Loucy (cell line): ENCODE measurements at regions not wholly inside any gene's neighbourhood (a gene's known extent, or its start where the extent isn't known, plus 50 kb on each side); places are given as distances from the start of the nearest gene placed in this dataset.

Source experiments
- H2AFZ ChIP-seq: fragments of 200-600 bp; sonication (generic); 2 replicates; pipeline ENCODE4 v1.6.0; 2016; ENCODE audit warnings: antibody characterized with exemption, mild to moderate bottlenecking, low read length, moderate library complexity
- H3F3A ChIP-seq: fragments of 200-600 bp; 2 replicates; pipeline ENCODE4 v1.6.0; 2016; ENCODE audit warnings: antibody characterized with exemption, low read depth, mild to moderate bottlenecking
- H3K27me3 ChIP-seq: fragments of 200-600 bp; sonication (generic); 2 replicates; pipeline ENCODE4 v1.6.1; 2014; ENCODE audit warnings: low read length, mild to moderate bottlenecking; ENCODE audit not compliant: insufficient read depth, poor library complexity, severe bottlenecking
- H3K36me3 ChIP-seq: fragments of 200-600 bp; sonication (generic); 2 replicates; pipeline ENCODE4 v1.6.1; 2016; ENCODE audit warnings: low read length; ENCODE audit not compliant: insufficient read depth
- H3K4me1 ChIP-seq: fragments of 200-600 bp; sonication (generic); 2 replicates; pipeline ENCODE4 v1.5.1; 2014; ENCODE audit warnings: low read length, mild to moderate bottlenecking; ENCODE audit not compliant: insufficient read depth, poor library complexity, severe bottlenecking
- H3K4me2 ChIP-seq: fragments of 200-600 bp; sonication (generic); 2 replicates; pipeline ENCODE4 v1.6.0; 2014; ENCODE audit warnings: antibody characterized with exemption, low read length, low read depth, mild to moderate bottlenecking; ENCODE audit not compliant: poor library complexity, severe bottlenecking
- H3K4me3 ChIP-seq: fragments of 200-600 bp; sonication (generic); 2 replicates; pipeline ENCODE4 v1.5.1; 2014; ENCODE audit warnings: low read length, mild to moderate bottlenecking, mixed read lengths; ENCODE audit not compliant: poor library complexity, severe bottlenecking
- H3K79me2 ChIP-seq: fragments of 200-600 bp; sonication (generic); 2 replicates; pipeline ENCODE4 v1.6.1; 2014; ENCODE audit warnings: low read length; ENCODE audit not compliant: insufficient read depth
- H3K9ac ChIP-seq: fragments of 200-600 bp; sonication (generic); 2 replicates; pipeline ENCODE4 v1.6.0; 2014; ENCODE audit warnings: mild to moderate bottlenecking, low read depth, low read length, moderate library complexity; ENCODE audit not compliant: poor library complexity, severe bottlenecking
- H3K9me2 ChIP-seq: fragments of 200-600 bp; sonication (generic); replicated peaks from 2 replicates; pipeline ENCODE4 v1.6.1; 2016; ENCODE audit warnings: low read depth, low read length, mixed read lengths
- H3K9me3 ChIP-seq: fragments of 200-600 bp; sonication (generic); 2 replicates; pipeline ENCODE4 v1.6.1; 2014; ENCODE audit warnings: mild to moderate bottlenecking, antibody characterized with exemption, low read length, low read depth; ENCODE audit not compliant: insufficient read depth
- H4K20me1 ChIP-seq: fragments of 200-600 bp; sonication (generic); 2 replicates; pipeline ENCODE4 v1.6.0; 2014; ENCODE audit warnings: antibody characterized with exemption, low read length, mild to moderate bottlenecking; ENCODE audit not compliant: insufficient read depth, poor library complexity, severe bottlenecking
- EZH2phosphoT487 ChIP-seq: fragments of 200-600 bp; IDR thresholded peaks from 2 replicates; pipeline ENCODE4 v1.6.1; 2018; ENCODE audit warnings: antibody characterized with exemption, mild to moderate bottlenecking, moderate library complexity, borderline replicate concordance
- TF ChIP-seq, protein P1 (sequence below): fragments of 200-600 bp; sonication (generic); conservative IDR thresholded peaks from 2 replicates; pipeline ENCODE4 v1.5.1; 2014; ENCODE audit warnings: mild to moderate bottlenecking, antibody characterized with exemption, low read length

DNA sequence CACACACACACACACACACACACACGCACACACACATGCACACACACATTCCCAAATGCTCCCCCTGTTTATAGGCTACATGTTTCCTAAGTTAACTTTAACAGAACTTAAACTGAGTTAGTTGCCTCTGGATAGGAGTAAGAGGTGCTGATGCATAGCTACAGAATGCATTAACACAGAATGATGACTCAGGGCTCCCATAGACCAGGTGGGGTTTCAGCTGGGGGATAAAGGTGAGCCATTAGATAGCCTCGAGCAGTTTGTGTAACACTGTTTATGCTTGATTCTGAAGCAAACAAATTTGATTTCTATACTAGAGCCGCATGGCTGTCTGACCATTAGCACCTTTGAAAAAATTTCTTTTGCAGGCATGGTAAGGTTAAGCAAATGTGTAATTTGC lies 741.0 kb downstream of the PLCL1 start:
- Histone ChIP-seq H3F3A (no peaks in the 10 kb centered on the region), H3K36me3 (no peaks in the 10 kb centered on the region)

DNA sequence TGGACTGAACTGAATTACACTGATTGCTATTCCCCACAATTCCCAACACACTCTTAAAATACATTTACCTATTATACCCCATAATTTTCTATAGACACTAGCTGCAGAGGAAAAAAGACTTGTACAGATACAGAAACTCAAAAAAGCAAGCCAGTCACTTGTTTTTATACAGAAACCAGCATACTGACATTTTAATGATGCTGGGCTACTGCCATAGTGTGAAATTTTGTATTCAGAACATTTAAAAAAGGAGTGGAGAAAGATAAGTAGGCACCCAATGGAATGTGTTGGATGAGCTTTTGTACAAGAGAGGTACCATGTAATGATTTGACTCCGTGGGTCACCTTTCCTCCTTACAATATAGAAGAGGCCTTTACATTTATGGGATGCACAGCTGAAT lies 740.1 kb downstream of the PLCL1 start:
- no peaks in the 10 kb centered on the region for H4K20me1 ChIP-seq
- H3K79me2 ChIP-seq = no peaks in the 10 kb centered on the region
- no peaks in the 10 kb centered on the region for H3K27me3 ChIP-seq
- no peaks in the 10 kb centered on the region for H3F3A ChIP-seq
- H3K9me2 ChIP-seq = no peaks in the 10 kb centered on the region
- no peak overlapping the region for H3K4me2 ChIP-seq
- H3K4me3 ChIP-seq = no peak overlapping the region
- H3K9me3 ChIP-seq = no peaks in the 10 kb centered on the region
- no peak overlapping the region for H3K9ac ChIP-seq
- H3K4me1 ChIP-seq = no peaks in the 10 kb centered on the region
- no peak overlapping the region for H2AFZ ChIP-seq
- TF ChIP-seq, protein P1, sequence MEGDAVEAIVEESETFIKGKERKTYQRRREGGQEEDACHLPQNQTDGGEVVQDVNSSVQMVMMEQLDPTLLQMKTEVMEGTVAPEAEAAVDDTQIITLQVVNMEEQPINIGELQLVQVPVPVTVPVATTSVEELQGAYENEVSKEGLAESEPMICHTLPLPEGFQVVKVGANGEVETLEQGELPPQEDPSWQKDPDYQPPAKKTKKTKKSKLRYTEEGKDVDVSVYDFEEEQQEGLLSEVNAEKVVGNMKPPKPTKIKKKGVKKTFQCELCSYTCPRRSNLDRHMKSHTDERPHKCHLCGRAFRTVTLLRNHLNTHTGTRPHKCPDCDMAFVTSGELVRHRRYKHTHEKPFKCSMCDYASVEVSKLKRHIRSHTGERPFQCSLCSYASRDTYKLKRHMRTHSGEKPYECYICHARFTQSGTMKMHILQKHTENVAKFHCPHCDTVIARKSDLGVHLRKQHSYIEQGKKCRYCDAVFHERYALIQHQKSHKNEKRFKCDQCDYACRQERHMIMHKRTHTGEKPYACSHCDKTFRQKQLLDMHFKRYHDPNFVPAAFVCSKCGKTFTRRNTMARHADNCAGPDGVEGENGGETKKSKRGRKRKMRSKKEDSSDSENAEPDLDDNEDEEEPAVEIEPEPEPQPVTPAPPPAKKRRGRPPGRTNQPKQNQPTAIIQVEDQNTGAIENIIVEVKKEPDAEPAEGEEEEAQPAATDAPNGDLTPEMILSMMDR = no peak
- TF ChIP-seq EZH2phosphoT487 = no peak
- H3K36me3 ChIP-seq = no peaks in the 10 kb centered on the region

More for the DNA sequence above, 741.0 kb downstream of the PLCL1 start:
- no peaks in the 10 kb centered on the region for H3K9me3 ChIP-seq
- no peak overlapping the region for H2AFZ ChIP-seq
- no peaks in the 10 kb centered on the region for H3K79me2 ChIP-seq
- H3K4me2 ChIP-seq = no peak overlapping the region
- TF ChIP-seq EZH2phosphoT487 = no peak
- TF ChIP-seq, protein P1 = no peak
- H3K4me1 ChIP-seq = no peaks in the 10 kb centered on the region
- H3K4me3 ChIP-seq = no peak overlapping the region
- H3K9ac ChIP-seq = no peak overlapping the region
- no peaks in the 10 kb centered on the region for H3K27me3 ChIP-seq
- no peaks in the 10 kb centered on the region for H4K20me1 ChIP-seq
- no peaks in the 10 kb centered on the region for H3K9me2 ChIP-seq

DNA sequence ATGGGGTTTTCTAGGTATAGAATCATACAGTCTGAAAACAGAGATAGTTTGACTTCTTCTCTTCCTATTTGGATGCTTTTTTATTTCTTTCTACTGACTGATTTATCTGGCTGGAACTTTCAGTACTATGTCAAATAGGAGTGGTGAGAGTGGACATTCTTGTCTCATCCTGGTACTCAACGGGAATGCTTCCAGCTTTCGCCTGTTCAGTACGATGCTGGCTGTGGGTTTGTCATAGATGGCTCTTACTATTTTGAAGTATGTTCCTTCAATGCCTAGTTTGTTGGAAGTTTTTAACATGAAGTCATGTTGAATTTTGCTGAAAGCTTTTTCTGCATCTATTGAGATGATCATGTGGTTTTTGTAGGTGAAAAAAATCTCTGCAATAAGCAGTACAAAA lies 730.4 kb downstream of the PLCL1 start:
- Histone ChIP-seq H3K79me2 (no peaks in the 10 kb centered on the region), H3K27me3 (no peaks in the 10 kb centered on the region), H3K4me3 (no peak overlapping the region), H3K4me1 (no peaks in the 10 kb centered on the region), H3K9me2 (no peaks in the 10 kb centered on the region), H3K9ac (no peak overlapping the region), H2AFZ (no peak overlapping the region), H3K9me3 (no peaks in the 10 kb centered on the region), H3K36me3 (no peaks in the 10 kb centered on the region), H3F3A (no peaks in the 10 kb centered on the region), H4K20me1 (no peaks in the 10 kb centered on the region), H3K4me2 (no peak overlapping the region)
- TF ChIP-seq EZH2phosphoT487 = no peak
- TF ChIP-seq, protein P1 = no peak
